Osteocyte (in vitro differentiated cells): ENCODE measurements at regions not wholly inside any gene's neighbourhood (a gene's known extent, or its start where the extent isn't known, plus 50 kb on each side); places are given as distances from the start of the nearest gene placed in this dataset.

Source experiments
- DNase-seq: peaks from one replicate; pipeline ENCODE4 v3.0.0; 2021; ENCODE audit warnings: mixed read lengths; ENCODE audit not compliant: unreplicated experiment; ENCODE audit errors: extremely low spot score
- H3K27ac Mint-ChIP-seq: one replicate; pipeline ENCODE4 v1.8.0; 2021; ENCODE audit warnings: mild to moderate bottlenecking, mixed read lengths; ENCODE audit not compliant: unreplicated experiment
- H3K27me3 Mint-ChIP-seq: one replicate; pipeline ENCODE4 v1.8.0; 2021; ENCODE audit warnings: mixed read lengths; ENCODE audit not compliant: unreplicated experiment
- H3K36me3 Mint-ChIP-seq: one replicate; pipeline ENCODE4 v1.8.0; 2021; ENCODE audit warnings: mixed read lengths; ENCODE audit not compliant: unreplicated experiment
- H3K4me1 Mint-ChIP-seq: one replicate; pipeline ENCODE4 v1.8.0; 2021; ENCODE audit warnings: mixed read lengths; ENCODE audit not compliant: unreplicated experiment
- H3K4me3 Mint-ChIP-seq: one replicate; pipeline ENCODE4 v1.8.0; 2021; ENCODE audit warnings: mild to moderate bottlenecking, moderate library complexity, mixed read lengths; ENCODE audit not compliant: unreplicated experiment
- H3K9me3 Mint-ChIP-seq: one replicate; pipeline ENCODE4 v1.8.0; 2021; ENCODE audit warnings: mixed read lengths; ENCODE audit not compliant: unreplicated experiment
- TF ChIP-seq, protein P1 (sequence below): fragments of 200-600 bp; sonication (generic); IDR thresholded peaks from 2 replicates; pipeline ENCODE4 v1.5.0; 2021; ENCODE audit warnings: antibody characterized with exemption, mild to moderate bottlenecking, moderate library complexity

DNA sequence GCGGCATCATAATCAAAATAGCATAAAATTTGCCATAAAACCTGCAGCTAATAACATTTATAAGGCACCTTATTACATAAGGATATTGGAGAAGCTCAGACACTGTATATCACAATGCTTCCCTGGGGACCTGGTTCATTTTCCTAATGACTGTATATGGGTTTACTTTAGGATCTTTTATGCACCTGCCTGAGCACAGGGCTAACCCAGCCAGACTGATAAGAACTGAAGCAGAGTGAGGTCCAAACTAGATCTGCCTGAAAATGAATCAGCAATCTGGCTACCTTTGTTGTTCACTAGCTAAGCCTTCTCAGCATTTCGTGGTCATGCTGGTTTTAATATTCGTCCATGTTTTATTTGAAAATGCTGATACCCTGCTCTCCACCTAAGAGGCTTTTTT is 1922.3 kb upstream of the CELF4 start:
- DNase-seq = no peak
- H3K36me3 Mint-ChIP-seq = no peaks in the 10 kb centered on the region
- peaks cover 6% of the 10 kb centered on the region for H3K4me1 Mint-ChIP-seq
- H3K4me3 Mint-ChIP-seq = no peak overlapping the region
- no peaks in the 10 kb centered on the region for H3K27me3 Mint-ChIP-seq
- H3K9me3 Mint-ChIP-seq = no peaks in the 10 kb centered on the region
- no peak overlapping the region for H3K27ac Mint-ChIP-seq
- TF ChIP-seq, protein P1, sequence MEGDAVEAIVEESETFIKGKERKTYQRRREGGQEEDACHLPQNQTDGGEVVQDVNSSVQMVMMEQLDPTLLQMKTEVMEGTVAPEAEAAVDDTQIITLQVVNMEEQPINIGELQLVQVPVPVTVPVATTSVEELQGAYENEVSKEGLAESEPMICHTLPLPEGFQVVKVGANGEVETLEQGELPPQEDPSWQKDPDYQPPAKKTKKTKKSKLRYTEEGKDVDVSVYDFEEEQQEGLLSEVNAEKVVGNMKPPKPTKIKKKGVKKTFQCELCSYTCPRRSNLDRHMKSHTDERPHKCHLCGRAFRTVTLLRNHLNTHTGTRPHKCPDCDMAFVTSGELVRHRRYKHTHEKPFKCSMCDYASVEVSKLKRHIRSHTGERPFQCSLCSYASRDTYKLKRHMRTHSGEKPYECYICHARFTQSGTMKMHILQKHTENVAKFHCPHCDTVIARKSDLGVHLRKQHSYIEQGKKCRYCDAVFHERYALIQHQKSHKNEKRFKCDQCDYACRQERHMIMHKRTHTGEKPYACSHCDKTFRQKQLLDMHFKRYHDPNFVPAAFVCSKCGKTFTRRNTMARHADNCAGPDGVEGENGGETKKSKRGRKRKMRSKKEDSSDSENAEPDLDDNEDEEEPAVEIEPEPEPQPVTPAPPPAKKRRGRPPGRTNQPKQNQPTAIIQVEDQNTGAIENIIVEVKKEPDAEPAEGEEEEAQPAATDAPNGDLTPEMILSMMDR = no peak

DNA sequence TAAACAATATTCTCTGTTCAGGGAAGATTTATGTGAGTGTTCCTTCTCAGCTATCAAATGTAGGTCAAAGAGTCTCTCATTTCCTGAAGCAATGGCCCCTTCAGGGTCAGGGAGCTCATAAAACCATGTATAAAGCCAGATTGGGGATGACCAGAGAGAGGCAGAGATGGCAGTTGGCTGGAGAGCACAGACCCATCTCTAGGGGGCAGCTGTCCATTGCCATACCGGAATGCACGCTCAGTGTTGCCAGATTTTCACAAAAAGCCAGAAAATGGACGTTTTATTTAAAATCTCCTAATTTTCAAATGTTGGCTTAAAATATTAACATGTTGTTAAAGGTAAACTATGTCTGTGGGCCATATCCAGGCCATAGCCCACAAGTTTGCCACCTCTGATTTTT is 1920.7 kb upstream of the CELF4 start:
- no peak for DNase-seq
- H3K27me3 Mint-ChIP-seq = no peaks in the 10 kb centered on the region
- no peaks in the 10 kb centered on the region for H3K9me3 Mint-ChIP-seq
- H3K27ac Mint-ChIP-seq = no peak overlapping the region
- TF ChIP-seq, protein P1 = peak; percentile 26
- H3K36me3 Mint-ChIP-seq = no peaks in the 10 kb centered on the region
- no peak overlapping the region for H3K4me3 Mint-ChIP-seq
- peaks cover 6% of the 10 kb centered on the region for H3K4me1 Mint-ChIP-seq

DNA sequence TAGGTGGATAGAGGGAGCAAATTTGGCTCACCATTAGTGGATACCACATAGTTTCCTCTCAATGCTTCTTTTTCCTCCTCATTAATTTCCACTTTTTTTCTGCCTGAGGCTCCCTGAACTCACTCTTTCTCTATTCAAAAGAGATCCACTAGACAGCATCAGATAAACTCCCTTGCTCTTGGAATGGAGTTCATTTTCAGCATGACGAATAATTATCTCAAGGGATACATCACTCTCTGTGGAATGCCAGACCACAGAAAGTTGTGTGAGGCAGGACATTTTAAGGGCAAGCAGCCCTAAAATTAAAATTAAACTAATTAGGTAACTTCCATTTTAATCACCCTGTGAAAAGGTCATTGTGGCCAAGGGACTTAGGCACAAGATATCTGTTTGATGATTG is 1920.1 kb upstream of the CELF4 start:
- Mint-ChIP-seq H3K27ac (no peak overlapping the region), H3K4me1 (peaks cover 6% of the 10 kb centered on the region), H3K27me3 (no peaks in the 10 kb centered on the region), H3K36me3 (no peaks in the 10 kb centered on the region), H3K4me3 (no peak overlapping the region), H3K9me3 (no peaks in the 10 kb centered on the region)
- TF ChIP-seq, protein P1 = no peak
- no peak for DNase-seq

DNA sequence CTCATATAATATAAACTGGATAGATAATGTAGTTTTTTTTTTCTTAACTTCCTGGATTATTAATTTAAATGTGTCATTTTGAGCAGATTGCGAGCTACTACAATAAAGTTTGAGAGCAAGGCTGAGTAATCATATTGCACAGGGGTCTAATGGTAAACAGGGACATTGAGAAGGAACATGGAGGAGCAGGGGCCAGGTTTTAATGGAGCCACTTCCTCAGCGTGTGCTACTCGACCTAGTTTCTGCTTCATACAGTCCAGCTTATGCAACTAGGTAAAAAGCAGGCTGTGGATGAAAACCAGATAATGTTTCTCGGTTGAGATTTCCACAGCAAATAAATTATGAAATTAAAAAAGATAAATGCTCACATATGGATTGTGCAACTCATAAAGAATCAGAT is 1915.7 kb upstream of the CELF4 start:
- H3K9me3 Mint-ChIP-seq = no peaks in the 10 kb centered on the region
- no peak overlapping the region for H3K4me3 Mint-ChIP-seq
- no peak for DNase-seq
- no peaks in the 10 kb centered on the region for H3K36me3 Mint-ChIP-seq
- TF ChIP-seq, protein P1 = no peak
- H3K4me1 Mint-ChIP-seq = peaks cover 6% of the 10 kb centered on the region
- no peaks in the 10 kb centered on the region for H3K27me3 Mint-ChIP-seq
- H3K27ac Mint-ChIP-seq = no peak overlapping the region

DNA sequence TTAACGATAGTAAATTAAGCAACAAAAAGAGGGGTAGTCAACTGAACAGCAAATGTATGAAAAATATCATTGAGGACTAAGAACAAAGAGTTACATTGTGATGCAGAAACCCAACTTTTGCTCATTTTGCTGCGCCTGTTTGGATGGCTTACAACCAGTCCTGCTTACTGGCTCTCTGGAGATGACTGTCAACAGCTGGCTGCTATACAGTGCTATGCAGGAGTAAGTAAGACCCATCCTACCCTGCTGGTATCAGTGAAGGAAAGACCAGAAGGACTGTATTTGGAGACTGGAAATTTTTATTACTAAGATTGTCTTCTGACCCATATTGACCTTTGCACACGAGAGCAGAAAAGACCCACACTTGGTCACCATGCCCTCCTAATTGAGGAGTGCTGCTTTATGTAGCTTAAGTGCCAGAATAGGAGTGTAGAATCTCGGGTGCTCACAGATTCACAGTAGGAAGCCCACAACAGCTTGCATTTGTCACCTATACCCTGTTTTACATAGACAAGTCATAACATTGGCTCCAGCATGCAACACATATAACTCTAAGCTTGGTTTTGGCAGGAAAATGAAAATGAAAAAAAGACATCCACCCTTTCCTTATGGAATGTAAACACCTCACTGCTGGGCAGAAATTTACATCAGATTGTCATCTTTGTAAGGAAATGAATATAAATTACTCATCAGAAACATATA is 1915.0 kb upstream of the CELF4 start:
- no peaks in the 10 kb centered on the region for H3K9me3 Mint-ChIP-seq
- H3K4me1 Mint-ChIP-seq = peaks cover 6% of the 10 kb centered on the region
- no peaks in the 10 kb centered on the region for H3K36me3 Mint-ChIP-seq
- H3K27me3 Mint-ChIP-seq = no peaks in the 10 kb centered on the region
- TF ChIP-seq, protein P1 = no peak
- no peak overlapping the region for H3K4me3 Mint-ChIP-seq
- no peak overlapping the region for H3K27ac Mint-ChIP-seq
- no peak for DNase-seq
